Thyroid gland (tissue), 4 donors: ENCODE measurements at regions not wholly inside any gene's neighbourhood (a gene's known extent, or its start where the extent isn't known, plus 50 kb on each side); places are given as distances from the start of the nearest gene placed in this dataset.
"Not testable (repeated sequence)": the region's sequence is repeated elsewhere in the genome, so short reads cannot be mapped to it uniquely, and the experiment has no call there.

Source experiments
- DNase-seq, 2 donors: peaks; one replicate each; pipeline ENCODE4 v3.0.0-alpha.2; 2019
- H3K27ac ChIP-seq, 3 donors: fragments of 200-600 bp; sonication (generic); 1 replicate in 2 of 3; 2 replicates in 1 of 3; pipeline ENCODE4 v1.5.1; 2016 to 2019; ENCODE audit warnings: mild to moderate bottlenecking in 1 of 3, moderate library complexity in 1 of 3
- H3K27me3 ChIP-seq: fragments of 200-600 bp; sonication (generic); one replicate; pipeline ENCODE4 v1.5.1; 2019
- H3K36me3 ChIP-seq, 2 donors: fragments of 200-600 bp; sonication (generic); one replicate each; pipeline ENCODE4 v1.5.1; 2016 to 2019
- H3K4me1 ChIP-seq, 2 donors: fragments of 200-600 bp; sonication (generic); one replicate each; pipeline ENCODE4 v1.5.1; 2017 to 2019
- H3K4me3 ChIP-seq, 3 donors: fragments of 200-600 bp; sonication (generic); replicated peaks in 1 of 3; 1 replicate in 2 of 3; 2 replicates in 1 of 3; pipeline ENCODE4 v1.5.1; 2016; ENCODE audit warnings: mild to moderate bottlenecking in 1 of 3
- H3K9me3 ChIP-seq: fragments of 200-600 bp; sonication (generic); one replicate; pipeline ENCODE4 v1.5.1; 2017
- POLR2A ChIP-seq, 2 donors: fragments of 450-650 bp; IDR thresholded peaks; one replicate each; pipeline ENCODE4 v1.6.1; 2017; ENCODE audit warnings: antibody characterized with exemption in 2 of 2, mild to moderate bottlenecking in 2 of 2, moderate library complexity in 1 of 2
- WGBS, 2 donors: methylation state at CpG; one replicate each; pipeline ENCODE4 v1.1.5; 2017; 5-methylcytosine and 5-hydroxymethylcytosine counted together
- intact Hi-C: fragments of 100-400 bp; cut with DNase I; formaldehyde crosslinking; loops from one replicate; pipeline ENCODE4 v1.15.1; 2023
- TF ChIP-seq, protein P1 (sequence below), 6 experiments: fragments of 200-600 bp in 3 of 6; fragments of 450-650 bp in 3 of 6; sonication (generic) in 3 of 6; IDR thresholded peaks; one replicate each; pipeline ENCODE4 v1.5.1; 2016 to 2019; ENCODE audit warnings: antibody characterized with exemption in 6 of 6, mild to moderate bottlenecking in 2 of 6, inconsistent platforms in 1 of 6, moderate library complexity in 1 of 6

- Histone ChIP-seq H3K27ac (no peak overlapping the region), H3K9me3 (no peaks in the 10 kb centered on the region), H3K4me3 (no peak overlapping the region), H3K36me3 (no peaks in the 10 kb centered on the region), H3K27me3 (no peaks in the 10 kb centered on the region), H3K4me1 (no peaks in the 10 kb centered on the region)
- no peak for DNase-seq
- intact Hi-C loops = no loop called here
- WGBS, 2 donors = 67 to 73% methylated on average over 2 of the region's 2 CpGs
- no peak for TF ChIP-seq POLR2A (IDR thresholded peaks at IDR 0.05)
- TF ChIP-seq, protein P1, sequence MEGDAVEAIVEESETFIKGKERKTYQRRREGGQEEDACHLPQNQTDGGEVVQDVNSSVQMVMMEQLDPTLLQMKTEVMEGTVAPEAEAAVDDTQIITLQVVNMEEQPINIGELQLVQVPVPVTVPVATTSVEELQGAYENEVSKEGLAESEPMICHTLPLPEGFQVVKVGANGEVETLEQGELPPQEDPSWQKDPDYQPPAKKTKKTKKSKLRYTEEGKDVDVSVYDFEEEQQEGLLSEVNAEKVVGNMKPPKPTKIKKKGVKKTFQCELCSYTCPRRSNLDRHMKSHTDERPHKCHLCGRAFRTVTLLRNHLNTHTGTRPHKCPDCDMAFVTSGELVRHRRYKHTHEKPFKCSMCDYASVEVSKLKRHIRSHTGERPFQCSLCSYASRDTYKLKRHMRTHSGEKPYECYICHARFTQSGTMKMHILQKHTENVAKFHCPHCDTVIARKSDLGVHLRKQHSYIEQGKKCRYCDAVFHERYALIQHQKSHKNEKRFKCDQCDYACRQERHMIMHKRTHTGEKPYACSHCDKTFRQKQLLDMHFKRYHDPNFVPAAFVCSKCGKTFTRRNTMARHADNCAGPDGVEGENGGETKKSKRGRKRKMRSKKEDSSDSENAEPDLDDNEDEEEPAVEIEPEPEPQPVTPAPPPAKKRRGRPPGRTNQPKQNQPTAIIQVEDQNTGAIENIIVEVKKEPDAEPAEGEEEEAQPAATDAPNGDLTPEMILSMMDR (IDR thresholded peaks at IDR 0.05) = no peak
Observed at GRCh38 chr5:40429258-40430100, 250.2 kb upstream of the PTGER4 start.

GRCh38 chr5:40428815-40429214 is 250.9 kb upstream of the PTGER4 start:
- Histone ChIP-seq H3K9me3 (no peaks in the 10 kb centered on the region), H3K4me3 (no peak overlapping the region), H3K27ac (no peak overlapping the region), H3K27me3 (no peaks in the 10 kb centered on the region), H3K4me1 (no peaks in the 10 kb centered on the region), H3K36me3 (no peaks in the 10 kb centered on the region)
- DNase-seq = no peak
- WGBS, 2 donors = 97 to 98% methylated on average over 4 of the region's 4 CpGs
- intact Hi-C loops = no loop called here
- no peak for TF ChIP-seq POLR2A (IDR thresholded peaks at IDR 0.05)
- TF ChIP-seq, protein P1 (IDR thresholded peaks at IDR 0.05) = no peak

DNA sequence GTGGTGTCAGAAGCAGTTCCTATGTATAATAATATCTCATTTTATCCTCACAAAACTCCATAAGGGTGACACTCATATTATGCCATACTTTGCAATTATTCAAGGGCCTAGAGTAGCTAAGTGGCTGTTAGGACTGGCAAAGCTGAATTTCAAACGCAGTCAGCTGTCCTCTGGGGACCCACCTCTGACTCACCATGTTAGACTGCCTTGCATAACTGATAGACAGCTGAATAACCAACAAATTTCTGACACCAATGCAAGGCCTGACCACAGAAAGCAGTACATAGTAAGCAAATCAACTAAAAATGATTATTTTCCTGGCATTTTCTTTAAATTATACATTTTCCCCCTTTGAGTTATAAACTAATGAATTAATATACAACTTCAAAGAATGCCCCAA is 251.6 kb upstream of the PTGER4 start:
- intact Hi-C loops = no loop called here
- TF ChIP-seq POLR2A (IDR thresholded peaks at IDR 0.05) = no peak
- TF ChIP-seq, protein P1 (IDR thresholded peaks at IDR 0.05) = no peak
- Histone ChIP-seq H3K4me1 (no peaks in the 10 kb centered on the region), H3K36me3 (no peaks in the 10 kb centered on the region), H3K9me3 (no peaks in the 10 kb centered on the region), H3K27me3 (no peaks in the 10 kb centered on the region), H3K4me3 (no peak overlapping the region), H3K27ac (no peak overlapping the region)
- no peak for DNase-seq
- WGBS, 2 donors = 56 to 60% methylated on average over 1 of the region's 1 CpG

DNA sequence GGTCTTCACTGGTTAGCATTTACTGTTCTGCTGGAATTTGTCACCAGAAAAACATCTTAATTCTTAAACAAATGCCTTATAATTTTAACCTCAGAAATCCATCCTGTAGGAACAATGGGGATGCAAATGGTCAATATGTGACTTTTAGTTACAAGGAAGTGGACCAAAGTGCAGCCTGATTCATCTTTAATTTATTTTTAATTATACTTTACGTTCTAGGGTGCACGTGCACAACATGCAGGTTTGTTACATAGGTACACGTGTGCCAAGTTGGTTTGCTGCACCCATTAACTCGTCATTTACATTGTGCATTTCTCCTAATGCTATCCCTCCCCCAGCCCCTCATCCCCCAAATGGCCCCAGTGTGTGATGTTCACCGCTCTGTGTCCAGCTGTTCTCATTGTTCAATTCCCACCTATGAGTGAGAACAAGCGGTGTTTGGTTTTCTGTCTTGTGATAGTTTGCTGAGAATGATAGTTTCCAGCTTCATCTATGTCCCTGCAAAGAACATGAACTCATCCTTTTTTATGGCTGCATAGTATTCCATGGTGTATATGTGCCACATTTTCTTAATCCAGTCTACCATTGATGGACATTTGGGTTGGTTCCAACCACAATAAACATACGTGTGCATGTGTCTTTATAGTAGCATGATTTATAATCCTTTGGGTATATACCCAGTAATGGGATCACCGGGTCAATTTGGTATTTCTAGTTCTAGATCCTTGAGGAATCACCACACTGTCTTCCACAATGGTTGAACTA is 262.5 kb upstream of the PTGER4 start:
- H3K27ac ChIP-seq, H3K9me3 ChIP-seq, H3K4me1 ChIP-seq, H3K36me3 ChIP-seq, H3K27me3 ChIP-seq, DNase-seq, H3K4me3 ChIP-seq, intact Hi-C loops: not testable (repeated sequence)
- WGBS, 2 donors = 79 to 86% methylated on average over 8 of the region's 8 CpGs

DNA sequence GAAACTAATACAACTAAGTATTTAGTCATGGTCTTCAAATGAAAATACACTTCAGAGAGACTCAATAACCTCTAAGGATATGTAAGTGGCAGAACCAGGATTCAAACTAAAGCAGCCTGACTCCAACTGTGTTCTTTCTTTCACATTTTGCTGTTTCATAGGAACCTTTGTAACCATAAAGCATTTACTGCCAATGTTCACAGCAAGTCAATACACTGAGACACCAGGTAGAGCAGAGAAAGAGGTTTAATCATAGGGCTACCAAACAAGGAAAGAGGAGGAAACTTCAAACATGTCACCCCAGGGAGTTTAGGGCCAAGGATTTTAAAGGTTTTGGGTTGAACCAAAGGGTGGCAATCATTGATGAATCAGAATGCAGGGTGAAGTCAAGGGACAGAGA is 263.1 kb upstream of the PTGER4 start:
- intact Hi-C loops = no loop called here
- Histone ChIP-seq H3K4me1 (no peaks in the 10 kb centered on the region), H3K9me3 (no peaks in the 10 kb centered on the region), H3K27ac (no peak overlapping the region), H3K4me3 (no peak overlapping the region), H3K36me3 (no peaks in the 10 kb centered on the region), H3K27me3 (no peaks in the 10 kb centered on the region)
- DNase-seq = no peak
- TF ChIP-seq, protein P1 (IDR thresholded peaks at IDR 0.05) = no peak
- TF ChIP-seq POLR2A (IDR thresholded peaks at IDR 0.05) = no peak
